HepG2 (cell line): ENCODE measurements at regions not wholly inside any gene's neighbourhood (a gene's known extent, or its start where the extent isn't known, plus 50 kb on each side); places are given as distances from the start of the nearest gene placed in this dataset.

Experiments
- ATAC-seq: fragments of 200-7000 bp; cut with Tn5 transposase; 3 replicates; pipeline ENCODE4 v1.9.1; 2020; ENCODE audit warnings: mild to moderate bottlenecking, moderate library complexity
- BruUV-seq: library from RNA; stranded (reverse); fragments of 400-500 nt; replicated peaks from 2 replicates; lab custom pipeline; 2021; lab: Mats Ljungman, UMichigan
- CTCF ChIA-PET: fragments of 300-600 bp; formaldehyde crosslinking; extraction: SDS; loops from one replicate; lab custom pipeline; 2021; ENCODE audit warnings: low total read pairs, inconsistent platforms, low intra/inter-chr PET ratio; lab: Yijun Ruan, JAX
- POLR2A ChIA-PET: fragments of 350-600 bp; sonication (Branson Sonifier 250); formaldehyde crosslinking; loops from one replicate; lab custom pipeline; 2020; ENCODE audit warnings: antibody characterized with exemption, inconsistent platforms; lab: Yijun Ruan, JAX
- DNase-seq: peaks from one replicate; pipeline ENCODE4 v3.0.0-alpha.2; 2015; ENCODE audit warnings: low spot score
- FAIRE-seq: peaks from 3 replicates; lab custom pipeline; 2011; peaks lifted over from hg19 to GRCh38; lab: Jason Lieb, UNC
- H2AFZ ChIP-seq: one replicate; pipeline ENCODE4 v1.6.1; 2011; ENCODE audit warnings: low read length, inconsistent platforms
- H3K27ac ChIP-seq: fragments of 300-600 bp; 3 replicates; pipeline ENCODE4 v1.8.0; 2011; ENCODE audit warnings: mixed run types, mild to moderate bottlenecking, mixed read lengths, low read length, inconsistent platforms; ENCODE audit not compliant: insufficient read depth; ENCODE audit errors: extremely low read length
- H3K27me3 ChIP-seq, 2 experiments: fragments of 200-600 bp in 1 of 2; 2 replicates in 1 of 2; 3 replicates in 1 of 2; pipeline versions ENCODE4 v1.6.0 to v1.8.0; 2011; ENCODE audit warnings: low read length in 2 of 2, mild to moderate bottlenecking in 2 of 2, moderate library complexity in 2 of 2, inconsistent platforms in 1 of 2; ENCODE audit not compliant: insufficient read depth in 2 of 2, control insufficient read depth in 1 of 2
- H3K36me3 ChIP-seq, 2 experiments: fragments of 200-600 bp in 1 of 2; replicated peaks in 1 of 2; 2 replicates in 1 of 2; 3 replicates in 1 of 2; pipeline versions ENCODE4 v1.5.1 to v1.8.0; 2011; ENCODE audit warnings: low read length in 2 of 2, inconsistent platforms in 1 of 2; ENCODE audit not compliant: insufficient read depth in 2 of 2, control insufficient read depth in 1 of 2
- H3K4me1 ChIP-seq: 2 replicates; pipeline ENCODE4 v1.5.1; 2012; ENCODE audit warnings: low read length, inconsistent platforms; ENCODE audit not compliant: insufficient read depth
- H3K4me2 ChIP-seq: 2 replicates; pipeline ENCODE4 v1.6.0; 2011; ENCODE audit warnings: low read depth, low read length, inconsistent platforms
- H3K4me3 ChIP-seq, 3 experiments: fragments of 200-600 bp in 1 of 3; sonication (generic), shearing (Covaris generic) in 1 of 3; replicated peaks in 1 of 3; 2 replicates each; pipeline ENCODE4 v1.5.1; 2011 to 2016; ENCODE audit warnings: low read length in 3 of 3, inconsistent platforms in 2 of 3, low read depth in 2 of 3, mild to moderate bottlenecking in 2 of 3, control low read depth in 1 of 3, mixed read lengths in 1 of 3; ENCODE audit not compliant: insufficient read depth in 1 of 3
- H3K79me2 ChIP-seq: one replicate; pipeline ENCODE4 v1.6.1; 2011; ENCODE audit warnings: low read length, inconsistent platforms; ENCODE audit not compliant: insufficient read depth
- H3K9ac ChIP-seq: 2 replicates; pipeline ENCODE4 v1.6.0; 2011; ENCODE audit warnings: mild to moderate bottlenecking, low read depth, low read length, inconsistent platforms; ENCODE audit not compliant: insufficient read depth
- H3K9me3 ChIP-seq: 2 replicates; pipeline ENCODE4 v1.5.1; 2012; ENCODE audit warnings: mild to moderate bottlenecking, low read length
- H4K20me1 ChIP-seq: 2 replicates; pipeline ENCODE4 v1.6.0; 2011; ENCODE audit warnings: inconsistent platforms, mild to moderate bottlenecking, low read length, moderate library complexity; ENCODE audit not compliant: insufficient read depth
- KDM5B ChIP-seq: sonication (generic); formaldehyde crosslinking; IDR thresholded peaks from 2 replicates; pipeline ENCODE4 v1.4.0; 2020; ENCODE audit warnings: missing genetic modification reagents, mild to moderate bottlenecking, borderline replicate concordance
- NFAT5 ChIP-seq: sonication (generic); formaldehyde crosslinking; IDR thresholded peaks from 2 replicates; pipeline ENCODE4 v1.4.0; 2020; ENCODE audit warnings: missing genetic modification reagents
- PREB ChIP-seq: sonication (generic); formaldehyde crosslinking; IDR thresholded peaks from 2 replicates; pipeline ENCODE4 v1.4.0; 2020; ENCODE audit warnings: missing genetic modification reagents
- PRPF4 ChIP-seq: fragments of 200-400 bp; formaldehyde crosslinking; IDR thresholded peaks from 2 replicates; pipeline ENCODE4 v1.6.1; 2016; ENCODE audit warnings: low read length, low read depth; ENCODE audit not compliant: poor library complexity, severe bottlenecking
- ZNF12 ChIP-seq: sonication (generic); formaldehyde crosslinking; IDR thresholded peaks from 2 replicates; pipeline ENCODE4 v1.5.0; 2020; ENCODE audit warnings: missing genetic modification reagents
- ZNF256 ChIP-seq: sonication (generic); formaldehyde crosslinking; conservative IDR thresholded peaks from 2 replicates; pipeline ENCODE4 v1.4.0; 2020; ENCODE audit warnings: missing genetic modification reagents
- ZNF280B ChIP-seq: sonication (generic); formaldehyde crosslinking; IDR thresholded peaks from 2 replicates; pipeline ENCODE4 v1.5.0; 2020; ENCODE audit warnings: missing genetic modification reagents, mild to moderate bottlenecking, borderline replicate concordance
- ZNF367 ChIP-seq: sonication (generic); formaldehyde crosslinking; IDR thresholded peaks from 2 replicates; pipeline ENCODE4 v1.4.0; 2020; ENCODE audit warnings: missing genetic modification reagents, borderline replicate concordance
- ZNF562 ChIP-seq: sonication (generic); formaldehyde crosslinking; IDR thresholded peaks from 2 replicates; pipeline ENCODE4 v1.8.0; 2022; ENCODE audit warnings: missing genetic modification reagents, borderline replicate concordance
- WGBS: methylation state at CpG from one replicate; pipeline ENCODE4 v1.1.6; 2017; ENCODE audit warnings: low lambda C conversion rate; 5-methylcytosine and 5-hydroxymethylcytosine counted together
- in situ Hi-C: cut with HindIII; loops from 2 replicates; pipeline ENCODE4 v1.10.0; 2017; ENCODE audit warnings: low pct_unique_long_range_greater_than_20kb; ENCODE audit not compliant: extremely low pct_ligation_motif_present
- intact Hi-C: fragments of 100-400 bp; cut with micrococcal nuclease; formaldehyde crosslinking; loops from one replicate; pipeline ENCODE4 v1.10.0; 2022; ENCODE audit not compliant: unreplicated experiment

GRCh38 chr13:21934284-21934683 lies 263.4 kb downstream of the FGF9 start:
- WGBS: 54% methylated on average over 9 of the region's 9 CpGs
- Histone ChIP-seq H3K9me3 (no peaks in the 10 kb centered on the region), H3K9ac (no peak overlapping the region), H3K79me2 (no peaks in the 10 kb centered on the region), H3K27ac (no peak overlapping the region), H3K4me1 (no peaks in the 10 kb centered on the region), H3K27me3 (peaks cover 0 to 4% of the 10 kb centered on the region in 2 experiments; a peak in 2 of 5 replicates), H2AFZ (no peak overlapping the region), H3K4me2 (no peak overlapping the region), H4K20me1 (no peaks in the 10 kb centered on the region), H3K36me3 (no peaks in the 10 kb centered on the region), H3K4me3 (no peak overlapping the region)
- intact Hi-C loops: no loop called here
- no TSS peak for BruUV-seq
- DNase-seq (no peak), FAIRE-seq (no peak), ATAC-seq (no peak)
- TF ChIP-seq ZNF562 (CRISPR knock-in tag) (no peak), ZNF256 (CRISPR knock-in tag) (no peak), ZNF280B (CRISPR knock-in tag) (no peak), PRPF4 (no peak), PREB (CRISPR knock-in tag) (no peak), NFAT5 (CRISPR knock-in tag) (no peak), KDM5B (no peak), ZNF367 (CRISPR knock-in tag) (no peak), ZNF12 (CRISPR knock-in tag) (no peak)
- ChIA-PET POLR2A (no interaction called here), CTCF (no interaction called here)
- in situ Hi-C loops: no loop called here
